CD1c-positive myeloid dendritic cell (primary cell): ENCODE measurements at regions not wholly inside any gene's neighbourhood (a gene's known extent, or its start where the extent isn't known, plus 50 kb on each side); places are given as distances from the start of the nearest gene placed in this dataset.
"Not testable (repeated sequence)": the region's sequence is repeated elsewhere in the genome, so short reads cannot be mapped to it uniquely, and the experiment has no call there.

ENCODE experiments used
- DNase-seq: peaks from one replicate; pipeline ENCODE4 v3.0.0-alpha.2; 2016; ENCODE audit errors: extremely low spot score

- no peak for DNase-seq
Observed at GRCh38 chr3:174457758-174458157, 401.4 kb upstream of the NAALADL2 start.

- no peak for DNase-seq
Observed at GRCh38 chr3:174460831-174461230, 398.3 kb upstream of the NAALADL2 start.

- no peak for DNase-seq
Observed at GRCh38 chr3:174462916-174463315, 396.2 kb upstream of the NAALADL2 start.

GRCh38 chr3:174465177-174465576 is 394.0 kb upstream of the NAALADL2 start:
- DNase-seq = no peak

- no peak for DNase-seq
Observed at GRCh38 chr3:174466471-174467054, 392.6 kb upstream of the NAALADL2 start.

GRCh38 chr3:174477491-174477890 is 381.6 kb upstream of the NAALADL2 start:
- DNase-seq = no peak

GRCh38 chr3:174480767-174481166 is 378.4 kb upstream of the NAALADL2 start:
- no peak for DNase-seq

- DNase-seq = no peak
Observed at GRCh38 chr3:174482541-174482940, 376.6 kb upstream of the NAALADL2 start.

- no peak for DNase-seq
Observed at GRCh38 chr3:174483254-174483653, 375.9 kb upstream of the NAALADL2 start.

- DNase-seq = not testable (repeated sequence)
Observed at GRCh38 chr3:174483856-174484255, 375.3 kb upstream of the NAALADL2 start.

GRCh38 chr3:174488527-174488926 is 370.6 kb upstream of the NAALADL2 start:
- DNase-seq = no peak

- no peak for DNase-seq
Observed at GRCh38 chr3:174495311-174495710, 363.8 kb upstream of the NAALADL2 start.

GRCh38 chr3:174495928-174496327 is 363.2 kb upstream of the NAALADL2 start:
- no peak for DNase-seq

GRCh38 chr3:174498638-174499037 is 360.5 kb upstream of the NAALADL2 start:
- no peak for DNase-seq

- DNase-seq = no peak
Observed at GRCh38 chr3:174505266-174505665, 353.9 kb upstream of the NAALADL2 start.

GRCh38 chr3:174524203-174524602 is 334.9 kb upstream of the NAALADL2 start:
- DNase-seq = no peak

- no peak for DNase-seq
Observed at GRCh38 chr3:174529298-174529697, 329.8 kb upstream of the NAALADL2 start.

GRCh38 chr3:174531262-174531982 is 327.7 kb upstream of the NAALADL2 start:
- no peak for DNase-seq

- DNase-seq = no peak
Observed at GRCh38 chr3:174532216-174532615, 326.9 kb upstream of the NAALADL2 start.

GRCh38 chr3:174532776-174533175 is 326.4 kb upstream of the NAALADL2 start:
- no peak for DNase-seq

GRCh38 chr3:174533286-174533685 is 325.8 kb upstream of the NAALADL2 start:
- DNase-seq = no peak

- no peak for DNase-seq
Observed at GRCh38 chr3:174536319-174536718, 322.8 kb upstream of the NAALADL2 start.

GRCh38 chr3:174538151-174538550 is 321.0 kb upstream of the NAALADL2 start:
- no peak for DNase-seq
